ENCODE measurements at regions not wholly inside any gene's neighbourhood (a gene's known extent, or its start where the extent isn't known, plus 50 kb on each side); places are given as distances from the start of the nearest gene placed in this dataset.

DNA sequence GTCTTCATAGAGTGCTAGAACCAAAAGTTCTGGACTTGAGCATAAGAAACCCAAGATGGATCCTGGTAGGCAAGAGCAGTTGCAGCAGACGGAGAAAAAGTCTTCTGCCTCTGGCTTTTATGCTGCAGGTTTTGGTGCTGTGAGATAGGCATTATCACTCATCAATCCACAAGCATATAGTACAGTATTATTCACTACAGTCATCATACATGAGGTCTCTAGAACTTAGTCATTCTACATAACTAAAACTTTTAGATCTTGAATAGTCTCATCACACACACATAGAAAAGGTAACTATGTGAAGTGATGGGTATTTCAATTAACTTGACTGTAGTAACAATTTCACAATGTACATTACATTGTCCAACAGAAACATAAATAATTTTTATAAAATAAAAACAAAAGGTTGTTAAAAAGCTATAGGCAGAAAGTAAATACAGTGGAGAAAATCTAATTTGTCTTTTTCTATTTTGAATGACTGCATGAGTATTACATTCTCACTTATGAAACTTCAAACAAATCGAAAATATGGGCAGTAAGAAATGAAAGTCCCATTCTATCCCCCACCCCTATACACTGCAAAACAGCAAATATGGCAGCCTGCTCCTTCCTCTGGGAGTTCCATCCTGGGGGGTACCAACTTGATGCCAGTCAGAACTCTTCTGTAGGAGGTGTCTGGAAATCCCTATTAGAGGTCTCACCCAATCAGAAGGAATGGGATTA lies 534.3 kb upstream of the ACVR2A start:
- no peaks in the 10 kb centered on the region for H3K4me1 Mint-ChIP-seq (ENCODE audit: low read depth)
- no peak for DNase-seq (ENCODE audit: low spot score)
- H3K4me3 Mint-ChIP-seq (ENCODE audit: unreplicated experiment), result no peak overlapping the region
- no peak overlapping the region for H3K27ac Mint-ChIP-seq (ENCODE audit: unreplicated experiment)
- peaks cover 4% of the 10 kb centered on the region for H3K9me3 Mint-ChIP-seq (ENCODE audit: low read depth)
- peaks cover 2% of the 10 kb centered on the region for H3K27me3 Mint-ChIP-seq (ENCODE audit: low read depth)
- H3K36me3 Mint-ChIP-seq (ENCODE audit: low read depth), result no peaks in the 10 kb centered on the region
- TF ChIP-seq, protein P1, sequence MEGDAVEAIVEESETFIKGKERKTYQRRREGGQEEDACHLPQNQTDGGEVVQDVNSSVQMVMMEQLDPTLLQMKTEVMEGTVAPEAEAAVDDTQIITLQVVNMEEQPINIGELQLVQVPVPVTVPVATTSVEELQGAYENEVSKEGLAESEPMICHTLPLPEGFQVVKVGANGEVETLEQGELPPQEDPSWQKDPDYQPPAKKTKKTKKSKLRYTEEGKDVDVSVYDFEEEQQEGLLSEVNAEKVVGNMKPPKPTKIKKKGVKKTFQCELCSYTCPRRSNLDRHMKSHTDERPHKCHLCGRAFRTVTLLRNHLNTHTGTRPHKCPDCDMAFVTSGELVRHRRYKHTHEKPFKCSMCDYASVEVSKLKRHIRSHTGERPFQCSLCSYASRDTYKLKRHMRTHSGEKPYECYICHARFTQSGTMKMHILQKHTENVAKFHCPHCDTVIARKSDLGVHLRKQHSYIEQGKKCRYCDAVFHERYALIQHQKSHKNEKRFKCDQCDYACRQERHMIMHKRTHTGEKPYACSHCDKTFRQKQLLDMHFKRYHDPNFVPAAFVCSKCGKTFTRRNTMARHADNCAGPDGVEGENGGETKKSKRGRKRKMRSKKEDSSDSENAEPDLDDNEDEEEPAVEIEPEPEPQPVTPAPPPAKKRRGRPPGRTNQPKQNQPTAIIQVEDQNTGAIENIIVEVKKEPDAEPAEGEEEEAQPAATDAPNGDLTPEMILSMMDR (IDR thresholded peaks at IDR 0.05), result no peak

DNA sequence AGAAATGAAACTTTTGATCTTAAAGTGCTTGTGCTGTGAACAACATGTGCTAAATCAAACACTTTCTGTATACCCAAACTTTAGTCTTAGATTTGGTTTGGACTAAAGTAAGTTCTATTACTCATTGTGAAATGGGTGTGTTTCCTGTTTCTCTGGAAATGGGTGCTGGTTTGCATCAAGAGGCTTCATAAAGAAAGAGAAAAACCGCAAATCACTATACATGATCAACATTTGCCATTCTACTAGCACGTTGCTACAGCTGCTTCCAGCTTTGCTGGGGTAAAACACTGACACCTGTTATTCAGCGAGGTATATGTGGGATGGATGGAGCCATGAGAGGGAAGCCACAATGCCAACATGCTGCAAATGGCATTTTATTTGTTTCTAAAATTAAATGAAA lies 547.0 kb upstream of the ACVR2A start:
- no peaks in the 10 kb centered on the region for H3K36me3 Mint-ChIP-seq (ENCODE audit: low read depth)
- H3K4me1 Mint-ChIP-seq (ENCODE audit: low read depth), result peaks cover 5% of the 10 kb centered on the region
- no peak overlapping the region for H3K27ac Mint-ChIP-seq (ENCODE audit: unreplicated experiment)
- no peak overlapping the region for H3K4me3 Mint-ChIP-seq (ENCODE audit: unreplicated experiment)
- TF ChIP-seq, protein P1 (IDR thresholded peaks at IDR 0.05), result no peak
- no peaks in the 10 kb centered on the region for H3K27me3 Mint-ChIP-seq (ENCODE audit: low read depth)
- no peak for DNase-seq (ENCODE audit: low spot score)
- H3K9me3 Mint-ChIP-seq (ENCODE audit: low read depth), result no peaks in the 10 kb centered on the region

DNA sequence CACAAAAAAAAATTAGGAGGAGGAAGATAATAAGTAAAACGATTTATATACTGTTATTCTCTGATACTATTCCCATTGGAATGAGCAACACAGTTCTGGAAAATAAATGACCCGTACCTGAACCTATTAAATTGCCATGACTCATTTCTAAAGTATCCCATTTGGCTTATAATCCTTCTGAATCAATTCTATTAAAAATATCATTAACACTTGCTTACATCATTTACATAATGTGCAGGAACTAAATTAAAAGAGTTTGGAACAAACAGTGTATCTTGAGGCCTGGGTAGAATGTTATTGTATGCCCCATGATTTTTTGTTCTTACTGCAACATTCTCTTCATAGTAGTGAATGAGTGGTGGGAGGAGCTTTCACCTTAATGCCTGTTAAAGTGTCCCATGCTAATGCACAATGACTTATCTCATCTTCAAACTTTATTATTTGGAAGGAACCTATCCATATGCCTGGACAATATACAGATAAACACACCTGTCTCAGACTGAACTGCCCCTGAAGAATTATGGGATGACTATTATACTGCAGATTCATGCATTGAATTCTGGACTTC lies 549.9 kb upstream of the ACVR2A start:
- H3K36me3 Mint-ChIP-seq (ENCODE audit: low read depth), result no peaks in the 10 kb centered on the region
- TF ChIP-seq, protein P1 (IDR thresholded peaks at IDR 0.05), result no peak
- H3K9me3 Mint-ChIP-seq (ENCODE audit: low read depth), result no peaks in the 10 kb centered on the region
- no peaks in the 10 kb centered on the region for H3K27me3 Mint-ChIP-seq (ENCODE audit: low read depth)
- no peaks in the 10 kb centered on the region for H3K4me1 Mint-ChIP-seq (ENCODE audit: low read depth)
- no peak overlapping the region for H3K4me3 Mint-ChIP-seq (ENCODE audit: unreplicated experiment)
- H3K27ac Mint-ChIP-seq (ENCODE audit: unreplicated experiment), result no peak overlapping the region
- DNase-seq (ENCODE audit: low spot score), result no peak

DNA sequence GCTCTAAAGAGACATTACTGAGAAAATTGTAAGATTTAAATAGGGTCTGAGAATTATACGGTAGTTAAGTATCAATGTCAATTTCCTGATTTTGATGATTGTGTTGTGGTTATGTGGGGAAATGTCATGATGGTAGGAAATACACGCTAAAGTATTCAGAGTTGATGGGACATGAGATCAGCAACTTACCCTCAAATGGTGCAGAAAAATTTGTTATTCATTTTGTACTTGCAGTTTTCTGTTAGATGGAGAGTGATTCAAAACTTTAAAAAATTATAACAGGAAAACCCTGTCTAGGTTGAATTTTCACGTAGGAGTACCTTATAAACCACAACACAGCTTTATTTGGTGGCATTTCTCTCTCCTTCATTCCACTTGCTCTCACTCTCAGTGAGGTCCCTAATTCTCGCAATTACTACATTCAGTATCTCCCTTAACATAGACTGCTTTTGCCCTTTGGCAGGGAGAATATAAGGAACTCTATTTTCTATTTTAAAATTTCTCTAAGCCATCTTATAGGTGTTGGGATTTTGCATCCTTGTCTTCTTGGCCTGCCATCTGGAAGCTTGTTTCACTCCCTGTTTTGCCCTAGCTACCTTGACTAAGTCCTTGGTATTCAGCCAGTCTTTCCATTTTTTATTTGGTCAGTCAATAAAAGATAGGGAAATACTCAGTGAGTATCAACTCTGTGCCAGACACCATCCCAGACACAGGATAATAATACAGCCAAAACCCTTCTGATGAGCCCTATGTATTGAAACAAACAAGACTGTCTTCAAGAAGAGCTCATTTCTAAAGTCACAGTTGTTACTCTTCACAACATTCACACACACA lies 550.6 kb upstream of the ACVR2A start:
- Mint-ChIP-seq H3K36me3 (ENCODE audit: low read depth) (no peaks in the 10 kb centered on the region), H3K27me3 (ENCODE audit: low read depth) (no peaks in the 10 kb centered on the region), H3K9me3 (ENCODE audit: low read depth) (no peaks in the 10 kb centered on the region), H3K4me3 (ENCODE audit: unreplicated experiment) (no peak overlapping the region), H3K27ac (ENCODE audit: unreplicated experiment) (no peak overlapping the region), H3K4me1 (ENCODE audit: low read depth) (no peaks in the 10 kb centered on the region)
- TF ChIP-seq, protein P1 (IDR thresholded peaks at IDR 0.05), result no peak
- no peak for DNase-seq (ENCODE audit: low spot score)

DNA sequence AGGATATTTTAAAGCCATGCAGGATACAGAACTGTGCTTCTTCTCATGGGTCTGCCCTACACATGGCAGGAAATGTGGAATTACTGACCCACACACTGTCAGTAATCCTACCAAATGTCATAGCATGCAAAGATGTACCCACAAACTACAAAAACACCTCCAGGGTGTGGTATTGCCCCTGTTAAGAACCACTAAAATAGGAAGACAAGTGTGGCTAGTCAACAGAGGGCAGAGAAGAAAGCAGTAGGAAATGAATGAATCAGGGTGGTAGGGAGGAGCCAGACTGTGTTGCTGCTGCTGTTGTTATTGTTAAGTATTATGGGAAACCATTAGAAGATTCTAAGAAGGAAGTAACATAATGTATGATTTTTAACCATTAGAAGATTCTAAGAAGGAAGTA lies 556.7 kb upstream of the ACVR2A start:
- Mint-ChIP-seq H3K36me3 (ENCODE audit: low read depth) (no peaks in the 10 kb centered on the region), H3K4me3 (ENCODE audit: unreplicated experiment) (no peak overlapping the region), H3K9me3 (ENCODE audit: low read depth) (peaks cover 3% of the 10 kb centered on the region), H3K27ac (ENCODE audit: unreplicated experiment) (no peak overlapping the region), H3K4me1 (ENCODE audit: low read depth) (no peaks in the 10 kb centered on the region), H3K27me3 (ENCODE audit: low read depth) (peaks cover 3% of the 10 kb centered on the region)
- no peak for DNase-seq (ENCODE audit: low spot score)
- TF ChIP-seq, protein P1 (IDR thresholded peaks at IDR 0.05), result no peak
